HCT116 (cell line): ENCODE measurements at regions not wholly inside any gene's neighbourhood (a gene's known extent, or its start where the extent isn't known, plus 50 kb on each side); places are given as distances from the start of the nearest gene placed in this dataset.

Experiments used
- CEBPB ChIP-seq: IDR thresholded peaks from 2 replicates; pipeline ENCODE4 v1.6.1; 2012; ENCODE audit warnings: low read depth
- CTCF ChIP-seq, 3 experiments: fragments of 200-600 bp in 1 of 3; sonication (generic) in 1 of 3; IDR thresholded peaks in 2 of 3; conservative IDR thresholded peaks in 1 of 3; 2 replicates each; pipeline ENCODE4 v1.5.1; 2012 to 2017; ENCODE audit warnings: low read depth in 2 of 3, low read length in 2 of 3, antibody characterized with exemption in 1 of 3, borderline replicate concordance in 1 of 3, control low read depth in 1 of 3, mild to moderate bottlenecking in 1 of 3, mixed read lengths in 1 of 3, mixed run types in 1 of 3, moderate library complexity in 1 of 3; ENCODE audit not compliant: insufficient read depth in 1 of 3
- EGR1 ChIP-seq: IDR thresholded peaks from 2 replicates; pipeline ENCODE4 v1.6.1; 2012; ENCODE audit warnings: low read depth
- EZH2 ChIP-seq: fragments of 200-600 bp; sonication (generic); IDR thresholded peaks from 2 replicates; pipeline ENCODE4 v1.6.1; 2017; ENCODE audit warnings: antibody characterized with exemption, mixed run types
- POLR2A ChIP-seq: IDR thresholded peaks from 2 replicates; pipeline ENCODE4 v1.7.0; 2011; ENCODE audit warnings: borderline replicate concordance; ENCODE audit not compliant: insufficient read depth, insufficient read length; ENCODE audit errors: extremely low read depth
- POLR2AphosphoS5 ChIP-seq: IDR thresholded peaks from 2 replicates; pipeline ENCODE4 v1.6.1; 2011; ENCODE audit warnings: mild to moderate bottlenecking, low read depth, low read length, moderate library complexity
- RAD21 ChIP-seq: IDR thresholded peaks from 2 replicates; pipeline ENCODE4 v1.6.1; 2012; ENCODE audit warnings: low read depth, mild to moderate bottlenecking
- TCF7L2 ChIP-seq: IDR thresholded peaks from 2 replicates; pipeline ENCODE4 v1.7.0; 2011; ENCODE audit warnings: borderline replicate concordance, inconsistent platforms; ENCODE audit not compliant: insufficient read depth, insufficient read length; ENCODE audit errors: extremely low read depth
- YY1 ChIP-seq: IDR thresholded peaks from 2 replicates; pipeline ENCODE4 v1.6.1; 2011; ENCODE audit warnings: low read length, low read depth, moderate library complexity, mild to moderate bottlenecking; ENCODE audit not compliant: insufficient replicate concordance; ENCODE audit errors: extremely low read depth
- ZNF274 ChIP-seq: fragments of 200-500 bp; sonication (Bioruptor generic); IDR thresholded peaks from 2 replicates; pipeline ENCODE4 v1.6.1; 2014; ENCODE audit warnings: mild to moderate bottlenecking, low read depth, low read length, inconsistent platforms

- no peak for TF ChIP-seq CTCF (IDR thresholded peaks at IDR 0.05 in 2 of 3, conservative IDR thresholded peaks at IDR 0.05 in 1 of 3; ENCODE audit: borderline replicate concordance in 1 of 3, insufficient read depth in 1 of 3, low read depth in 2 of 3, low read length in 2 of 3)
- TF ChIP-seq RAD21 = no peak
- TF ChIP-seq POLR2A = no peak
- TF ChIP-seq CEBPB = no peak
- no peak for TF ChIP-seq EZH2
- TF ChIP-seq POLR2AphosphoS5 = no peak
- no peak for TF ChIP-seq ZNF274
- no peak for TF ChIP-seq YY1
- no peak for TF ChIP-seq EGR1
- no peak for TF ChIP-seq TCF7L2
Measured at GRCh38 chr10:3336673-3337293, 164.2 kb upstream of the PITRM1 start.
